ENCODE measurements at regions not wholly inside any gene's neighbourhood (a gene's known extent, or its start where the extent isn't known, plus 50 kb on each side); places are given as distances from the start of the nearest gene placed in this dataset.
A peak's percentile ranks its signal among the peaks of the same experiment; 100 is the strongest.

DNA sequence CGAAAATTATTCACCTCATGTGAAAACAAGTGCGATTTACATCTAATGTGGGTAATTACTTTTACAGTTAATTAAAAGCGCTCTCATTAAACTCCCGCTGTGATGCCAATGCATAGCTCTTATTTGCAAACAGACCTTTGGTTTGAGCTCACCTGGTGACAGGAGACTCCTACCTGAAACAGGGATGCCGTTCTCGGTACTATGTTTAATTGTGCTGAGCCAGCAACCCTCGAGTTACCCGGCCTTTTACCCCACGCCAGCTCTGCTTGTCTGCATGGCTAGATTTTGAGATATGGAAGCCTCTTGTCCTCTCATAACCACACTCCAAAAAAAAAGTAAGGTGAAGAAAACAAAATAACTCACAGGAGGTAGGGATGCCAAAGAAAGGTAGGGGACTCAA is 690.4 kb upstream of the RBFOX1 start:
- TF ChIP-seq, protein P1, sequence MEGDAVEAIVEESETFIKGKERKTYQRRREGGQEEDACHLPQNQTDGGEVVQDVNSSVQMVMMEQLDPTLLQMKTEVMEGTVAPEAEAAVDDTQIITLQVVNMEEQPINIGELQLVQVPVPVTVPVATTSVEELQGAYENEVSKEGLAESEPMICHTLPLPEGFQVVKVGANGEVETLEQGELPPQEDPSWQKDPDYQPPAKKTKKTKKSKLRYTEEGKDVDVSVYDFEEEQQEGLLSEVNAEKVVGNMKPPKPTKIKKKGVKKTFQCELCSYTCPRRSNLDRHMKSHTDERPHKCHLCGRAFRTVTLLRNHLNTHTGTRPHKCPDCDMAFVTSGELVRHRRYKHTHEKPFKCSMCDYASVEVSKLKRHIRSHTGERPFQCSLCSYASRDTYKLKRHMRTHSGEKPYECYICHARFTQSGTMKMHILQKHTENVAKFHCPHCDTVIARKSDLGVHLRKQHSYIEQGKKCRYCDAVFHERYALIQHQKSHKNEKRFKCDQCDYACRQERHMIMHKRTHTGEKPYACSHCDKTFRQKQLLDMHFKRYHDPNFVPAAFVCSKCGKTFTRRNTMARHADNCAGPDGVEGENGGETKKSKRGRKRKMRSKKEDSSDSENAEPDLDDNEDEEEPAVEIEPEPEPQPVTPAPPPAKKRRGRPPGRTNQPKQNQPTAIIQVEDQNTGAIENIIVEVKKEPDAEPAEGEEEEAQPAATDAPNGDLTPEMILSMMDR (IDR thresholded peaks at IDR 0.05), result no peak
- WGBS, 2 donors, result 9 to 12% methylated on average over 9 of the region's 9 CpGs
- H3K4me3 ChIP-seq, result no peak overlapping the region
- H3K36me3 ChIP-seq, result no peaks in the 10 kb centered on the region
- no peak for FAIRE-seq
- no peak for DNase-seq
- peaks cover 0 to 15% (median 0%) of the 10 kb centered on the region in 4 donors for H3K27me3 ChIP-seq
- H3K4me1 ChIP-seq, result no peaks in the 10 kb centered on the region
- intact Hi-C loops (cut with DNase I), result no loop called here
- no peak overlapping the region for H3K27ac ChIP-seq
- no peak for ATAC-seq
- no peaks in the 10 kb centered on the region for H3K9me3 ChIP-seq

- H3K27ac ChIP-seq, result no peak overlapping the region
- peaks cover 0 to 15% (median 0%) of the 10 kb centered on the region in 4 donors for H3K27me3 ChIP-seq
- no peak for ATAC-seq
- WGBS, 2 donors, result 17 to 26% methylated on average over 10 of the region's 10 CpGs
- FAIRE-seq, result no peak
- no peaks in the 10 kb centered on the region for H3K9me3 ChIP-seq
- TF ChIP-seq, protein P1 (IDR thresholded peaks at IDR 0.05), result no peak
- H3K4me3 ChIP-seq, result no peak overlapping the region
- H3K36me3 ChIP-seq, result no peaks in the 10 kb centered on the region
- DNase-seq, result no peak
- H3K4me1 ChIP-seq, result no peaks in the 10 kb centered on the region
- intact Hi-C loops (cut with DNase I), result no loop called here
Observed at GRCh38 chr16:6641091-6641490, 691.6 kb upstream of the RBFOX1 start.

GRCh38 chr16:6636457-6636856 is 696.2 kb upstream of the RBFOX1 start:
- intact Hi-C loops (cut with DNase I), result no loop called here
- 81% methylated on average over 4 of the region's 4 CpGs for WGBS, 2 donors
- H3K27me3 ChIP-seq, result peaks cover 0 to 5% (median 0%) of the 10 kb centered on the region in 4 donors
- TF ChIP-seq, protein P1 (IDR thresholded peaks at IDR 0.05), result no peak
- no peak for ATAC-seq
- H3K36me3 ChIP-seq, result no peaks in the 10 kb centered on the region
- FAIRE-seq, result no peak
- H3K9me3 ChIP-seq, result no peaks in the 10 kb centered on the region
- H3K27ac ChIP-seq, result no peak overlapping the region
- H3K4me3 ChIP-seq, result no peak overlapping the region
- no peaks in the 10 kb centered on the region for H3K4me1 ChIP-seq
- DNase-seq, result no peak

DNA sequence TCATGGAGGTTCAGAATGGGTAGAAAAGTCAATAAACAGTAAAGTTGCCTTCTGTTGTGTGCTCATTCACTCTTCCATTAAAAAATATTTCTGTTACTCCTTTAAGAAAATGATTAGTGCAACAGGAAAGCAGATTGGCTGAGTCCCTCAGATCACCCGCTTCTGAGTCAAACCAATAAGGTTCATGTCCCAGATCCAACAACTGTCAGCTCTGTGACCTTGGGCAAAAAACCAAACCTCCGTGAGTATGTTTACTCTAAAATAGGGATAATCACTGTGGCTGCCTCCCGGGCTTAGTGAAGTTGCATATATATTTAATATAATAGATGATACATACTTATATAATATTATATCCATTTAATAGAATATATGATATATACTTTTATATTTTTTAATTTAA is 698.5 kb upstream of the RBFOX1 start:
- 23 to 27% methylated on average over 3 of the region's 3 CpGs for WGBS, 2 donors
- no peaks in the 10 kb centered on the region for H3K27me3 ChIP-seq
- intact Hi-C loops (cut with DNase I), result no loop called here
- no peaks in the 10 kb centered on the region for H3K4me1 ChIP-seq
- H3K4me3 ChIP-seq, result no peak overlapping the region
- no peaks in the 10 kb centered on the region for H3K36me3 ChIP-seq
- peak in 1 of 6 donors; percentile 4 for DNase-seq
- H3K9me3 ChIP-seq, result no peaks in the 10 kb centered on the region
- no peak overlapping the region for H3K27ac ChIP-seq
- FAIRE-seq, result no peak
- TF ChIP-seq, protein P1 (IDR thresholded peaks at IDR 0.05), result no peak
- peak in 1 of 4 donors; percentile 20 for ATAC-seq

GRCh38 chr16:6633456-6633855 is 699.2 kb upstream of the RBFOX1 start:
- DNase-seq, result no peak
- TF ChIP-seq, protein P1 (IDR thresholded peaks at IDR 0.05), result no peak
- Histone ChIP-seq H3K27ac (no peak overlapping the region), H3K4me3 (no peak overlapping the region), H3K27me3 (no peaks in the 10 kb centered on the region), H3K36me3 (no peaks in the 10 kb centered on the region), H3K4me1 (no peaks in the 10 kb centered on the region), H3K9me3 (no peaks in the 10 kb centered on the region)
- peak in 2 of 4 donors; percentile 39 to 68 for ATAC-seq
- no peak for FAIRE-seq
- intact Hi-C loops (cut with DNase I), result no loop called here
- 52 to 57% methylated on average over 5 of the region's 5 CpGs for WGBS, 2 donors
